HG02763 (cell line): ENCODE measurements at regions not wholly inside any gene's neighbourhood (a gene's known extent, or its start where the extent isn't known, plus 50 kb on each side); places are given as distances from the start of the nearest gene placed in this dataset.
A peak's percentile ranks its signal among the peaks of the same experiment; 100 is the strongest.

Experiments used
- ATAC-seq: cut with Tn5 transposase; IDR thresholded peaks from one replicate; pipeline ENCODE4 v1.9.1; 2021; ENCODE audit warnings: mild to moderate bottlenecking, moderate library complexity; ENCODE audit not compliant: unreplicated experiment

- no peak for ATAC-seq
These were observed 189.7 kb downstream of the BCAT1 start for GRCh38 chr12:24759155-24759554.

DNA sequence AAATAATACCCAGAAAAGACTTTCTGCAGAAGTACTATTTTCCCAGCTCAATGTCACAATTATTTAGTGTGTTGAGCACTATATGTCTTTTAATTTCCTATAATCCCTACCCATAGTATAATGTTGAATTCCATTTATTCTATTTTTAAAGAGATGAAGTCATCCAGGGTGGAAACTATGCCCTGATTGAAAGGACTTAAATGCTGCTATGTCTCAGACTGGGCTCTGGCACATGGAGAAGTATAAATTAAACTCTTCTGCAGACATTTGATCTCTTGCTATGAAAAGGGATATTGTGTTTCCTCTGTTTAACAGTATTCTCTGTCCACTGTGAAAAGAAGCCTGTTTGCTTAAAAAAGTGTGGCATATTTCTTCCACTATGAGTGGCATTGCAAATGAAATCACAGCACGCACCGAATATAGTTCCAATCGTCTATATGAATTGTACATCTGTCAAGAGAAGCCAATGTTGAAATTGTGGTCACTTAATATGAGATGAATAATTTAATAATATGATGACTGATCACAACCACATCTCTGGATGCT lies 192.3 kb downstream of the BCAT1 start:
- ATAC-seq, result no peak

- no peak for ATAC-seq
These were observed 193.9 kb downstream of the BCAT1 start for GRCh38 chr12:24754690-24755638.

- no peak for ATAC-seq
These were observed 196.0 kb downstream of the BCAT1 start for GRCh38 chr12:24752763-24753462.

GRCh38 chr12:24751181-24751580 lies 197.7 kb downstream of the BCAT1 start:
- no peak for ATAC-seq

- no peak for ATAC-seq
These were observed 198.6 kb downstream of the BCAT1 start for GRCh38 chr12:24750263-24750662.

GRCh38 chr12:24749171-24749570 lies 199.7 kb downstream of the BCAT1 start:
- no peak for ATAC-seq

DNA sequence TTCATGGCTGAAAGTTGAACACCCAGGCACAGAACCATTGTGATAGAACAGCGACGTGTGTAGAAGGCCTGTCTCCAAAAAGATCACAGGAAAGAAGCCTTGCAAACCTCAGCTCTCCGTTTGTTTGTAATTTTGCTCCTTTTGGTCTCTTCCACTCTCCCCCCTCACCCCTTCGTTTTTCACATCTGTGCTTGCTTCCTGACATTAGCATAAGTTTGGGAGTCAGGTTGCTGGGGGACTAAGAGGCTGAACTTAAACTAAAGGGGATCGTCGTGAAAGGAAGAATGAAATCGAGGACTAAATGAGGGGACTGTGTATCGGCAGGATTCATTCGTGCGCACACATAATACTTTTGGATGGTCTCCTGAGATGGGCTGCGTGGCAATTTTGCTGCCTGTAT lies 200.6 kb downstream of the BCAT1 start:
- ATAC-seq, result no peak

DNA sequence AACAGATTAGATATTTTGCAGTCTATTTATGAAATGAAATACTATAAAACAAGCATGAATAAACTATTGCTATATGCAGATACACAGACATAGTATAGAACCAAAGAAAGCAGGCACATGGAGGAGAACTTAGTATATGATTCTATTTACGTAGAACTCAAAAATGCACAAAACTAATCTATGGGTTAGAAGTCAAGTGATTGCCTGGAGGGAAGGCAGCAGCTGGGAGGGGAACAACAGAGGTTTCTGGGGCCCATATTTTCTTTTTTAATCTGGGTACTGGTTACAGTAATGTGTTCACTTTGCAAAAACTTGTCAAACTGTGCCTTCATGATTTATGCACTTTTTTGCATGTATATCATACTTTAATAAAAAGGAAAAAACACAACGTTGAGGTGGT lies 202.0 kb downstream of the BCAT1 start:
- ATAC-seq, result no peak

- ATAC-seq, result no peak
These were observed 202.8 kb downstream of the BCAT1 start for GRCh38 chr12:24746006-24746671.

DNA sequence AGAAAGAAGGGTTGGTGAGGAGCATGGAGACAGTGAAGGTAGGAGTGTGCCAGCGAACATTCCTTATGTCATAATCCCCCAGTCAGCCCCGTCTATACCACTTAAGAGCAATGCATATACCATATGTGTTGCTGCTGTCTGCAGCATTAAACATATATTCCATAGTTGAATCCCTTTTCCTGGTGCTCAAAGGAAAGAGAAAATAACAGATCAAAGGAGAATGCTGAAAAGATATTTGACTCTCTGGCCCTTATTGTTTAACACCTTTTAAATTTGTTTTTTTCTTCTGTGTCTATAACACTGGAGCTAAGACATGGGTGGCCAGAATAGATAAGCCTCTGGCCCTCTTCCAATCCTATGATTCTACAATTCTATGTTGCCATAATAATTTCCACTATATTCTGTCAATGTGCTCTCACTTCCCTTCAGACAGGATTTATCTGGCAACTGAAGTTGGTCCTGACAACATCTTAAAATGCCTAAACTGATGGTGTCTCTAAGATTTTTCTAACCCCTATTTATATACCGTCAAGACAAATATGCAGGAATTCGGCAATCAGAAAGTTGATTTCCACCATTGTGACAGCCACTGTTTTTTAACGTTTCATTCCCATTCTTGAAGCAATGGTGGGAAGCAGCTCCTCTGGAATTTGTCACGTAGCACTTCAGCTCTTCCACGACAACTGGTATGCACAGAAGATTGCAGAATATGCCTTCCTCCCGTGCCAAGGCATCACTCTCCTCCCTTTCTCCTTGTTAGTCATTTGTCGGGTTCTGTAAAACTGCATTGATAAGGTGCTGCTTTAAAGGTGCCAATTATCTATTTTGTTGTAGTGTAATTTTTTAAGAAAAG lies 204.7 kb downstream of the BCAT1 start:
- ATAC-seq, result no peak

DNA sequence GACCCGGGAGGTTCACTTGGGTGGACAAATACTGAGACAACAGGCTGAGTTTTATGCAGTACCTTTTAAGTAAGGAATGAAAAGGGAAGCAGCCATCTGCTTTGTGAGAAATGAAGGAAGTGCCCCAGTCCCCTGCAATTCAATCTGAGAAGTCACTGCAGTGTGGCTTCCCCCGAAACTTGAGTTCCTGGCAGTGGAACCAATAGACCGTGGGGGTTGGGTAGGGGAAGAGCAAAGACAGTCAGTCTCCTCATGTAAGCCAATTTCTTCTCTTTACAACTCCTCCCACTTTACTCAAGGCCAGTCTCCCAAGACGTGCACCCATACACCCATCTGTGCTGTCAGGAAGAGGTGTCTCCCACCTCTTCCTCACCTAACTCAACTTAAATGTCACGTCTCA lies 206.5 kb downstream of the BCAT1 start:
- peak; percentile 84 for ATAC-seq

DNA sequence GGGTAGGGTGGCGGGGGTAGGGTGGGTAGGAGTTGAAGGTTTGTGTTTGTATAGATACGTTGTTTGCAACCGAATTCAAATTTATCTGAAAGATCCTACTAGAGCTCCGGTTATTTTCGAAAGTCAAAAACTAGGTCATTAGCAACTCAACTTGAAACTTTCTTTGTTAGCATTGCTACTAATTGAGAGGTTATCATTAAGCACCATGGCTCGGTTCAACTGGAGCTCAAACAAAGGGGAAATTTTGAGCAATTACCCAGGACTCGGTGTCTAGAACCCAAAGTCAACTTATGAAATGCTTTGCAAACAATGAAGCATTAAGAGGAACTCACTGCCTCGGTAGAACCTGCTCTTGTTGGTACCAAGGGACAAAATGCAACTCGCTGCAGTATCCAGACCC lies 207.7 kb downstream of the BCAT1 start:
- peak; percentile 38 for ATAC-seq

DNA sequence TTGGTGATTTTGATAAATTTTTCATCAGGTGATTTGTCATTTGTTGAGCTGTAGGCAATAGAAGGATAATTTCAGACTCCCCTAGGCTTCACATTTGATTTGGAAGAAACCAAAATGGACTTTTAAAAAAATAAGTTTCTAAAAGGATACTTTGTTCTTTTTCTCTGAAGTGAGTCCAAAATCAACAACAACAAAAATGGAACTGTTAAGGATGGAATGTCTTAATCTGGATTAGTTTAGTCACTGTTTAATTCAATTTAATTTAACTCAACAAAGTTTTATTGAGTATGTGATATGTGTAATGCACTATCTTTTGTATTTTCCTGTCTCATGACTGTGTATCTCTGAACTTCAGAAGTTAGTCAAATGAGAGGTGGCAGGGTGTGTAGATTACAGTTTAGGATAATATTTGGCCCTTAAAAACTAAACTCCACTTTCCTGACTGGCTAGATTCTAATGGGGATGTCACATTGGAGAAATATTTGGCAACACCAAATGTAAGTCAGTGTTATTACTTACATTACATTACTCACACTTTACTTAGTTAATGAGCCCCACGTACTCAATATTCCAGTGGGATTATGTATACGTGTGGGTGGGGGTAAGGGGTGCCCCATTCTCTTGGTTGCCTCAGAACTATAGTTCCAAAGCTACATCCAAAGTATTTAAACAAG lies 209.7 kb downstream of the BCAT1 start:
- ATAC-seq, result no peak

DNA sequence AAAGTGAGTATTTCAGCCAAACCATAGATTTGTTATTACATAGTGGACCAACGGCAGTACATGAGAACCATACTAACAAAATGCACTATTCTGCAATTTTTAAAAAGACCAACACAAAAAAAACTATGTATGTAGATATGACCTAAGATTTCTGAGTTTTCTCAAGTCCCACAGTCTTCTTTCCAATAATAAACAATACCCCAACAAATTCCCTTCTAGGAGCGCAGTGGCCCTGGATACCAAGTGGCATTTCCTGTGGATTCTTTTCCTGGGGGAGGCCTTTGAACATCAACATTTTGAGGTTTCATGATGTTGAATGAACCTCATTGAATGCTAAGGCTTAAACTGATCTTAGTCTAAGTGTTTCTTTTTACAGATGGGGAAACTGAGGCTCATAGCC lies 210.5 kb downstream of the BCAT1 start:
- no peak for ATAC-seq

DNA sequence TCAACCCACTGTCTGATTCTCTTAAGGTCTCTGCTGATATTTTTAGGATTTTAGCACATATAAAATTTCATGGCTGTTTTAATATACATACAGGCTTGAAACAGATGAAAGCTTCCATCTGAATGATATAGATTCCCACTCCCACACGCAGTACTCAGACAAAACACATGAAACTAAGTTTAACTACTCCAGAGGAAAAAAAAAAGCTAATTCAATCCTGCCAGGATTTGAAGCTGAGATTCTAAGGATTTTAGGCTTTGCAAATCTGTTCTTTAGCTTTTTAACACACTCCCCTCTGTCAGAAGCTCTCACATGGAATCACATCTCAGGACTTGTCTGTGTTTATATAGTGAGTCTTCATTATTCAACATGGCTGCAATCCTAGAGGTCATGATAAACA lies 217.3 kb downstream of the BCAT1 start:
- no peak for ATAC-seq

- ATAC-seq, result peak; percentile 45
These were observed 218.4 kb downstream of the BCAT1 start for GRCh38 chr12:24730489-24730896.

- ATAC-seq, result no peak
These were observed 220.1 kb downstream of the BCAT1 start for GRCh38 chr12:24728826-24729225.

- peak; percentile 42 for ATAC-seq
These were observed 220.5 kb downstream of the BCAT1 start for GRCh38 chr12:24728366-24728765.

DNA sequence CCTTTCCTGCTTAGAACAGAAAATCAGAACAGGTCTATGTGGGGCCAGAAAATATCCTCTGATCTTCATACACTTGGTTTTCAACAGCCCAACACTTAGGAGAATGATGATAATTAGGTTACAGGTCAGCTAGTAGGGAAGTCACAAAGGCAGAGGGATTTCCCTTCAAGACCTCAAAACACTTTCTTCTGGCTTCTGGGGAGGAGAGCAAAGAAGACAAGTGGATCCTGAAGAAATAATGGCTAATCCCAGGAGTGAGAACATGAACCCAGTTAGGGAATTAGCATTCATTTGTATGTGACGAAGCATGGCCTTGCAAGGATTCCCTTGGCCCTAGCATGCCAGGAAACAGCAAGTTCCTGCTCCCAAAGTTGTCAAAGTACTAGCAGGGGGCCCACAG lies 223.3 kb downstream of the BCAT1 start:
- no peak for ATAC-seq
